ENCODE measurements at regions not wholly inside any gene's neighbourhood (a gene's known extent, or its start where the extent isn't known, plus 50 kb on each side); places are given as distances from the start of the nearest gene placed in this dataset.
"Not testable (repeated sequence)": the region's sequence is repeated elsewhere in the genome, so short reads cannot be mapped to it uniquely, and the experiment has no call there.

- no peak for DNase-seq (ENCODE audit: low read depth in 4 of 4, low spot score in 2 of 4)
Observed at GRCh38 chr21:28877318-28877884, 115.3 kb downstream of the LTN1 start.

GRCh38 chr21:28875078-28875477 is 117.6 kb downstream of the LTN1 start:
- no peak for DNase-seq (ENCODE audit: low read depth in 4 of 4, low spot score in 2 of 4)

GRCh38 chr21:28872218-28872617 is 120.5 kb downstream of the LTN1 start:
- DNase-seq (ENCODE audit: low read depth in 4 of 4, low spot score in 2 of 4) = no peak

- no peak for DNase-seq (ENCODE audit: low read depth in 4 of 4, low spot score in 2 of 4)
Observed at GRCh38 chr21:28871388-28872010, 121.2 kb downstream of the LTN1 start.

GRCh38 chr21:28867401-28867800 is 125.3 kb downstream of the LTN1 start:
- DNase-seq (ENCODE audit: low read depth in 4 of 4, low spot score in 2 of 4) = no peak

GRCh38 chr21:28865488-28866186 is 127.0 kb downstream of the LTN1 start:
- DNase-seq (ENCODE audit: low read depth in 4 of 4, low spot score in 2 of 4) = no peak

GRCh38 chr21:28858424-28858823 is 134.3 kb downstream of the LTN1 start:
- DNase-seq (ENCODE audit: low read depth in 4 of 4, low spot score in 2 of 4) = no peak

GRCh38 chr21:28857752-28858151 is 134.9 kb downstream of the LTN1 start:
- DNase-seq (ENCODE audit: low read depth in 4 of 4, low spot score in 2 of 4) = no peak

- no peak for DNase-seq (ENCODE audit: low read depth in 4 of 4, low spot score in 2 of 4)
Observed at GRCh38 chr21:28856588-28857250, 136.0 kb downstream of the LTN1 start.

GRCh38 chr21:28852706-28853105 is 140.0 kb downstream of the LTN1 start:
- no peak for DNase-seq (ENCODE audit: low read depth in 4 of 4, low spot score in 2 of 4)

- DNase-seq (ENCODE audit: low read depth in 4 of 4, low spot score in 2 of 4) = no peak
Observed at GRCh38 chr21:28851645-28852044, 141.0 kb downstream of the LTN1 start.

GRCh38 chr21:28839237-28839636 is 153.4 kb downstream of the LTN1 start:
- not testable (repeated sequence) for DNase-seq (ENCODE audit: low read depth in 4 of 4, low spot score in 2 of 4)

GRCh38 chr21:28837426-28837825 is 155.3 kb downstream of the LTN1 start:
- not testable (repeated sequence) for DNase-seq (ENCODE audit: low read depth in 4 of 4, low spot score in 2 of 4)

- DNase-seq (ENCODE audit: low read depth in 4 of 4, low spot score in 2 of 4) = not testable (repeated sequence)
Observed at GRCh38 chr21:28836588-28836987, 156.1 kb downstream of the LTN1 start.

- DNase-seq (ENCODE audit: low read depth in 4 of 4, low spot score in 2 of 4) = no peak
Observed at GRCh38 chr21:28834335-28835238, 158.1 kb downstream of the LTN1 start.

- DNase-seq (ENCODE audit: low read depth in 4 of 4, low spot score in 2 of 4) = no peak
Observed at GRCh38 chr21:28833609-28834008, 159.1 kb downstream of the LTN1 start.

- DNase-seq (ENCODE audit: low read depth in 4 of 4, low spot score in 2 of 4) = no peak
Observed at GRCh38 chr21:28833182-28833581, 159.5 kb downstream of the LTN1 start.

- DNase-seq (ENCODE audit: low read depth in 4 of 4, low spot score in 2 of 4) = no peak
Observed at GRCh38 chr21:28832715-28833061, 160.0 kb downstream of the LTN1 start.

GRCh38 chr21:28832013-28832714 is 160.5 kb downstream of the LTN1 start:
- no peak for DNase-seq (ENCODE audit: low read depth in 4 of 4, low spot score in 2 of 4)

- DNase-seq (ENCODE audit: low read depth in 4 of 4, low spot score in 2 of 4) = no peak
Observed at GRCh38 chr21:28828981-28829380, 163.7 kb downstream of the LTN1 start.

All from left renal cortex interstitium (tissue), 4 donors.